SK-N-SH (cell line): ENCODE measurements at regions not wholly inside any gene's neighbourhood (a gene's known extent, or its start where the extent isn't known, plus 50 kb on each side); places are given as distances from the start of the nearest gene placed in this dataset.

Experiments used
- CTCF ChIA-PET: fragments of 300-600, 350-600 bp; formaldehyde crosslinking; extraction: SDS; loops from one replicate; lab custom pipeline; 2021; lab: Yijun Ruan, JAX
- POLR2A ChIA-PET: fragments of 350-600 bp; sonication (Branson Sonifier 250); formaldehyde crosslinking; extraction: SDS; loops from one replicate; lab custom pipeline; 2020; ENCODE audit warnings: antibody characterized with exemption, inconsistent platforms; lab: Yijun Ruan, JAX
- DNase-seq: peaks from one replicate; pipeline ENCODE4 v3.0.0; 2012
- H2AFZ ChIP-seq: fragments of 200-600 bp; sonication (generic); 2 replicates; pipeline ENCODE4 v1.8.1; 2016; ENCODE audit warnings: antibody characterized with exemption, mild to moderate bottlenecking, low read depth
- H3F3A ChIP-seq: fragments of 200-600 bp; sonication (generic); replicated peaks from 2 replicates; pipeline ENCODE3; 2016; ENCODE audit warnings: antibody characterized with exemption, mild to moderate bottlenecking; ENCODE audit not compliant: insufficient read depth
- H3K27ac ChIP-seq, 2 experiments: fragments of 200-500 bp in 1 of 2; fragments of 200-600 bp in 1 of 2; sonication (Bioruptor generic) in 1 of 2; sonication (generic), shearing (Covaris generic) in 1 of 2; 2 replicates each; pipeline versions ENCODE4 v1.5.1 to v1.6.1; 2014 to 2016; ENCODE audit warnings: low read depth in 2 of 2, inconsistent platforms in 1 of 2, low read length in 1 of 2, mild to moderate bottlenecking in 1 of 2, mixed read lengths in 1 of 2
- H3K27me3 ChIP-seq: fragments of 200-600 bp; sonication (generic), shearing (Covaris generic); 2 replicates; pipeline ENCODE4 v1.6.1; 2016; ENCODE audit warnings: mixed run types; ENCODE audit not compliant: insufficient read depth
- H3K36me3 ChIP-seq, 2 experiments: fragments of 200-500 bp in 1 of 2; fragments of 200-600 bp in 1 of 2; sonication (Bioruptor generic) in 1 of 2; sonication (generic) in 1 of 2; replicated peaks in 1 of 2; 2 replicates each; pipeline versions ENCODE3 to v1.5.1; 2014 to 2016; ENCODE audit warnings: low read length in 1 of 2, mild to moderate bottlenecking in 1 of 2; ENCODE audit not compliant: insufficient read depth in 2 of 2, control insufficient read depth in 1 of 2
- H3K4me1 ChIP-seq, 2 experiments: fragments of 200-500 bp in 1 of 2; fragments of 200-600 bp in 1 of 2; sonication (Bioruptor generic) in 1 of 2; sonication (generic), shearing (Covaris generic) in 1 of 2; 2 replicates each; pipeline versions ENCODE4 v1.5.1 to v1.6.1; 2014 to 2016; ENCODE audit warnings: low read depth in 1 of 2, low read length in 1 of 2, mixed run types in 1 of 2; ENCODE audit not compliant: insufficient read depth in 2 of 2, control insufficient read depth in 1 of 2
- H3K4me2 ChIP-seq: fragments of 200-600 bp; sonication (generic), shearing (Covaris generic); 2 replicates; pipeline ENCODE4 v1.6.1; 2017; ENCODE audit warnings: mixed run types
- H3K4me3 ChIP-seq, 2 experiments: fragments of 200-500 bp in 1 of 2; fragments of 200-600 bp in 1 of 2; sonication (Bioruptor generic) in 1 of 2; sonication (generic), shearing (Covaris generic) in 1 of 2; 2 replicates each; pipeline versions ENCODE4 v1.5.1 to v1.8.1; 2014 to 2016; ENCODE audit warnings: low read depth in 2 of 2, inconsistent platforms in 1 of 2, low read length in 1 of 2, mild to moderate bottlenecking in 1 of 2, mixed read lengths in 1 of 2, moderate library complexity in 1 of 2
- H3K79me2 ChIP-seq: fragments of 200-600 bp; sonication (generic); 2 replicates; pipeline ENCODE4 v1.8.1; 2017; ENCODE audit warnings: mild to moderate bottlenecking; ENCODE audit not compliant: insufficient read depth
- H3K9ac ChIP-seq: fragments of 200-600 bp; sonication (generic); 2 replicates; pipeline ENCODE4 v1.6.1; 2017; ENCODE audit warnings: mixed run types
- H3K9me2 ChIP-seq: fragments of 200-600 bp; sonication (generic); 2 replicates; pipeline ENCODE4 v1.6.1; 2017; ENCODE audit warnings: mixed run types
- H3K9me3 ChIP-seq: fragments of 200-600 bp; sonication (generic); 2 replicates; pipeline ENCODE4 v1.6.1; 2017; ENCODE audit warnings: mixed run types, mild to moderate bottlenecking, moderate library complexity
- H4K20me1 ChIP-seq: fragments of 200-600 bp; sonication (generic); 2 replicates; pipeline ENCODE4 v1.6.1; 2017; ENCODE audit warnings: mild to moderate bottlenecking, mixed run types; ENCODE audit not compliant: insufficient read depth
- CHD2 ChIP-seq: fragments of 150-350 bp; IDR thresholded peaks from 2 replicates; pipeline ENCODE4 v1.6.1; 2018; ENCODE audit warnings: low read length; ENCODE audit not compliant: partially characterized antibody
- CTCF ChIP-seq: fragments of 200-600 bp; sonication (generic); IDR thresholded peaks from 2 replicates; pipeline ENCODE4 v1.6.1; 2017; ENCODE audit warnings: antibody characterized with exemption, mild to moderate bottlenecking, moderate library complexity
- ELF1 ChIP-seq: IDR thresholded peaks from 2 replicates; pipeline ENCODE4 v1.4.0; 2012
- EZH2phosphoT487 ChIP-seq: fragments of 200-600 bp; sonication (generic); IDR thresholded peaks from 2 replicates; pipeline ENCODE4 v1.6.1; 2017; ENCODE audit warnings: low read depth, mixed run types, mild to moderate bottlenecking, antibody characterized with exemption, moderate library complexity, borderline replicate concordance
- FOXJ3 ChIP-seq: sonication (generic); formaldehyde crosslinking; IDR thresholded peaks from 2 replicates; pipeline ENCODE4 v1.5.1; 2020; ENCODE audit warnings: mild to moderate bottlenecking, missing genetic modification reagents
- FOXM1 ChIP-seq: IDR thresholded peaks from 2 replicates; pipeline ENCODE4 v1.4.0; 2012; ENCODE audit warnings: low read depth, mild to moderate bottlenecking
- GATA2 ChIP-seq: sonication (generic); formaldehyde crosslinking; IDR thresholded peaks from 2 replicates; pipeline ENCODE4 v1.5.0; 2020; ENCODE audit warnings: mild to moderate bottlenecking, missing genetic modification reagents
- MEF2A ChIP-seq: IDR thresholded peaks from 2 replicates; pipeline ENCODE4 v1.4.0; 2012; ENCODE audit warnings: low read depth, borderline replicate concordance
- NFIC ChIP-seq: IDR thresholded peaks from 2 replicates; pipeline ENCODE4 v1.4.0; 2012; ENCODE audit warnings: borderline replicate concordance
- POLR2AphosphoS5 ChIP-seq: IDR thresholded peaks from 2 replicates; pipeline ENCODE4 v1.6.1; 2012; ENCODE audit warnings: low read depth, low read length
- RAD21 ChIP-seq: IDR thresholded peaks from 2 replicates; pipeline ENCODE4 v1.6.1; 2012; ENCODE audit warnings: mild to moderate bottlenecking, low read length
- RCOR1 ChIP-seq: fragments of 150-350 bp; IDR thresholded peaks from 2 replicates; pipeline ENCODE4 v1.6.1; 2017; ENCODE audit warnings: antibody characterized with exemption, low read length
- RXRA ChIP-seq: IDR thresholded peaks from 2 replicates; pipeline ENCODE4 v1.4.0; 2012; ENCODE audit warnings: low read depth, mild to moderate bottlenecking, borderline replicate concordance
- SIN3A ChIP-seq: IDR thresholded peaks from 2 replicates; pipeline ENCODE4 v1.6.1; 2012; ENCODE audit warnings: low read depth, mild to moderate bottlenecking, low read length, moderate library complexity, borderline replicate concordance
- SMC3 ChIP-seq: IDR thresholded peaks from 2 replicates; pipeline ENCODE4 v1.6.1; 2012; ENCODE audit warnings: low read depth, low read length, improper control_type of control experiment
- TAF1 ChIP-seq: IDR thresholded peaks from 2 replicates; pipeline ENCODE4 v1.6.1; 2012; ENCODE audit warnings: low read depth, mild to moderate bottlenecking, low read length, moderate library complexity, borderline replicate concordance
- USF1 ChIP-seq: IDR thresholded peaks from 2 replicates; pipeline ENCODE4 v1.4.0; 2012; ENCODE audit warnings: low read depth, borderline replicate concordance
- YY1 ChIP-seq: IDR thresholded peaks from 2 replicates; pipeline ENCODE4 v1.4.0; 2012; ENCODE audit warnings: low read depth, mild to moderate bottlenecking
- ZBTB33 ChIP-seq: IDR thresholded peaks from 2 replicates; pipeline ENCODE4 v1.4.0; 2012; ENCODE audit warnings: low read depth, borderline replicate concordance
- WGBS: methylation state at CpG from one replicate; pipeline ENCODE4 v1.1.6; 2017; ENCODE audit warnings: low lambda C conversion rate; 5-methylcytosine and 5-hydroxymethylcytosine counted together

GRCh38 chr10:4011136-4011812 lies 226.3 kb upstream of the KLF6 start:
- Histone ChIP-seq H3K27me3 (no peaks in the 10 kb centered on the region), H3F3A (no peaks in the 10 kb centered on the region), H2AFZ (no peak overlapping the region), H3K36me3 (no peaks in the 10 kb centered on the region), H3K79me2 (no peaks in the 10 kb centered on the region)
- DNase-seq: no peak
- TF ChIP-seq EZH2phosphoT487 (no peak), SMC3 (no peak), TAF1 (no peak), FOXJ3 (no peak), SIN3A (no peak)
- TF ChIP-seq, all 33 proteins: peak for 0
- H3K4me3 ChIP-seq: no peak overlapping the region
- H3K27ac ChIP-seq: no peak overlapping the region
- no peaks in the 10 kb centered on the region for H4K20me1 ChIP-seq
- no peaks in the 10 kb centered on the region for H3K9me3 ChIP-seq
- 85% methylated on average over 4 of the region's 4 CpGs for whole genome bisulfite sequencing
- no peak overlapping the region for H3K4me2 ChIP-seq
- H3K9me2 ChIP-seq: no peaks in the 10 kb centered on the region
- no peaks in the 10 kb centered on the region for H3K4me1 ChIP-seq
- ChIA-PET POLR2A (no interaction called here), CTCF (no interaction called here)
- no peak overlapping the region for H3K9ac ChIP-seq

GRCh38 chr10:4008676-4009382 lies 223.8 kb upstream of the KLF6 start:
- ChIA-PET POLR2A (no interaction called here), CTCF (interaction anchor here (0.6 kb wide), 1 partner anchor 10 kb away, joined by 3 read pairs; no protein-coding TSS in a partner anchor)
- H3F3A ChIP-seq: no peaks in the 10 kb centered on the region

More at GRCh38 chr10:4008676-4009382, 223.8 kb upstream of the KLF6 start:
- Histone ChIP-seq H3K4me3 (no peak overlapping the region), H4K20me1 (no peaks in the 10 kb centered on the region), H3K4me2 (no peak overlapping the region), H3K27me3 (no peaks in the 10 kb centered on the region)
- no peak for DNase-seq
- 93% methylated on average over 7 of the region's 7 CpGs for WGBS
- TF ChIP-seq CTCF (no peak), YY1 (no peak), GATA2 (CRISPR knock-in tag) (no peak), RXRA (no peak), MEF2A (no peak), POLR2AphosphoS5 (no peak), ZBTB33 (no peak), USF1 (no peak), RAD21 (no peak), FOXM1 (no peak), NFIC (no peak), RCOR1 (no peak), CHD2 (no peak), ELF1 (no peak)
- TF ChIP-seq, all 33 proteins: peak for 0
- H3K27ac ChIP-seq: no peak overlapping the region
- H2AFZ ChIP-seq: no peak overlapping the region
- H3K9me2 ChIP-seq: no peaks in the 10 kb centered on the region
- H3K9me3 ChIP-seq: no peaks in the 10 kb centered on the region
- no peak overlapping the region for H3K9ac ChIP-seq
- no peaks in the 10 kb centered on the region for H3K36me3 ChIP-seq
- H3K4me1 ChIP-seq: no peaks in the 10 kb centered on the region
- H3K79me2 ChIP-seq: no peaks in the 10 kb centered on the region
